Colonic mucosa (tissue), 4 donors: ENCODE measurements at regions not wholly inside any gene's neighbourhood (a gene's known extent, or its start where the extent isn't known, plus 50 kb on each side); places are given as distances from the start of the nearest gene placed in this dataset.

Source experiments
- DNase-seq: peaks from one replicate; pipeline ENCODE4 v3.0.0-alpha.2; 2020
- H3K27ac ChIP-seq: fragments of 200-600 bp; one replicate; pipeline ENCODE4 v1.8.0; 2021
- H3K27me3 ChIP-seq: fragments of 200-600 bp; one replicate; pipeline ENCODE4 v1.8.0; 2021
- H3K36me3 ChIP-seq: fragments of 200-600 bp; one replicate; pipeline ENCODE4 v1.8.0; 2021
- H3K4me1 ChIP-seq: fragments of 200-600 bp; one replicate; pipeline ENCODE4 v1.8.0; 2021; ENCODE audit warnings: mild to moderate bottlenecking
- H3K4me3 ChIP-seq: fragments of 200-600 bp; one replicate; pipeline ENCODE4 v1.8.0; 2021
- H3K9ac ChIP-seq, 2 donors: one replicate each; pipeline ENCODE4 v1.7.0; 2013; ENCODE audit warnings: control low read depth in 2 of 2, low read depth in 2 of 2, low read length in 2 of 2
- H3K9me3 ChIP-seq: fragments of 200-600 bp; one replicate; pipeline ENCODE4 v1.8.0; 2021
- CTCF ChIP-seq: fragments of 200-600 bp; IDR thresholded peaks from one replicate; pipeline ENCODE4 v1.8.0; 2022; ENCODE audit warnings: antibody characterized with exemption, mild to moderate bottlenecking
- intact Hi-C: fragments of 100-400 bp; cut with DNase I; formaldehyde crosslinking; loops from one replicate; pipeline ENCODE4 v1.14.1; 2022
- donor health status: healthy.
- donor health status: DM: no; HTN: no; CAD: no.
- donor health status: DM: no; HTN: no; CAD: no.

- H3K4me1 ChIP-seq: no peaks in the 10 kb centered on the region
- H3K9ac ChIP-seq: no peak overlapping the region
- intact Hi-C loops: no loop called here
- H3K9me3 ChIP-seq: no peaks in the 10 kb centered on the region
- H3K36me3 ChIP-seq: no peaks in the 10 kb centered on the region
- no peak for DNase-seq
- no peak overlapping the region for H3K4me3 ChIP-seq
- no peak for TF ChIP-seq CTCF
- H3K27ac ChIP-seq: no peak overlapping the region
- H3K27me3 ChIP-seq: no peaks in the 10 kb centered on the region
Observed at GRCh38 chr4:159500861-159501260, 398.0 kb downstream of the RAPGEF2 start.

GRCh38 chr4:159503236-159504008, 400.5 kb downstream of the RAPGEF2 start:
- TF ChIP-seq CTCF: no peak
- H3K36me3 ChIP-seq: no peaks in the 10 kb centered on the region
- H3K9me3 ChIP-seq: no peaks in the 10 kb centered on the region
- no peaks in the 10 kb centered on the region for H3K4me1 ChIP-seq
- H3K9ac ChIP-seq: no peak overlapping the region
- H3K4me3 ChIP-seq: no peak overlapping the region
- intact Hi-C loops: no loop called here
- H3K27ac ChIP-seq: no peak overlapping the region
- no peak for DNase-seq
- no peaks in the 10 kb centered on the region for H3K27me3 ChIP-seq

- H3K4me3 ChIP-seq: no peak overlapping the region
Observed at GRCh38 chr4:159504684-159505083, 401.8 kb downstream of the RAPGEF2 start.

GRCh38 chr4:159505266-159505975, 402.5 kb downstream of the RAPGEF2 start:
- no peak for TF ChIP-seq CTCF
- Histone ChIP-seq H3K4me3 (no peak overlapping the region), H3K27ac (no peak overlapping the region), H3K9ac (no peak overlapping the region), H3K36me3 (no peaks in the 10 kb centered on the region), H3K27me3 (no peaks in the 10 kb centered on the region), H3K4me1 (no peaks in the 10 kb centered on the region), H3K9me3 (no peaks in the 10 kb centered on the region)
- intact Hi-C loops: no loop called here
- DNase-seq: no peak

More at GRCh38 chr4:159504684-159505083, 401.8 kb downstream of the RAPGEF2 start:
- Histone ChIP-seq H3K9me3 (no peaks in the 10 kb centered on the region), H3K4me1 (no peaks in the 10 kb centered on the region), H3K36me3 (no peaks in the 10 kb centered on the region), H3K27ac (no peak overlapping the region), H3K27me3 (no peaks in the 10 kb centered on the region), H3K9ac (no peak overlapping the region)
- intact Hi-C loops: no loop called here
- DNase-seq: no peak
- TF ChIP-seq CTCF: no peak

GRCh38 chr4:159506801-159507517, 404.1 kb downstream of the RAPGEF2 start:
- Histone ChIP-seq H3K4me3 (no peak overlapping the region), H3K9me3 (no peaks in the 10 kb centered on the region), H3K27ac (no peak overlapping the region), H3K4me1 (no peaks in the 10 kb centered on the region), H3K27me3 (no peaks in the 10 kb centered on the region), H3K9ac (no peak overlapping the region), H3K36me3 (no peaks in the 10 kb centered on the region)
- intact Hi-C loops: no loop called here
- no peak for TF ChIP-seq CTCF
- DNase-seq: no peak
